Liver (tissue), 8 donors: ENCODE measurements at regions not wholly inside any gene's neighbourhood (a gene's known extent, or its start where the extent isn't known, plus 50 kb on each side); places are given as distances from the start of the nearest gene placed in this dataset.

Experiments
- DNase-seq: peaks from one replicate; pipeline ENCODE4 v3.0.0-alpha.2; 2017; ENCODE audit warnings: low spot score
- H3K27ac ChIP-seq, 2 donors: one replicate each; pipeline ENCODE4 v1.7.0; 2013; ENCODE audit warnings: inconsistent platforms in 2 of 2, low read length in 2 of 2, control low read depth in 1 of 2, low read depth in 1 of 2, mild to moderate bottlenecking in 1 of 2
- H3K27me3 ChIP-seq, 4 donors: one replicate each; pipeline versions ENCODE4 v1.6.1 to v1.7.0; 2013; ENCODE audit warnings: low read length in 3 of 4, inconsistent platforms in 1 of 4, mild to moderate bottlenecking in 1 of 4, moderate library complexity in 1 of 4; ENCODE audit not compliant: control insufficient read depth in 4 of 4, insufficient read depth in 4 of 4
- H3K36me3 ChIP-seq, 4 donors: one replicate each; pipeline versions ENCODE4 v1.6.1 to v1.7.0; 2013; ENCODE audit warnings: low read length in 3 of 4, mild to moderate bottlenecking in 3 of 4, low read depth in 1 of 4, moderate library complexity in 1 of 4; ENCODE audit not compliant: control insufficient read depth in 4 of 4, insufficient read depth in 3 of 4
- H3K4me1 ChIP-seq, 4 donors: one replicate each; pipeline versions ENCODE4 v1.6.1 to v1.7.0; 2013; ENCODE audit warnings: low read length in 3 of 4, mild to moderate bottlenecking in 3 of 4, moderate library complexity in 1 of 4; ENCODE audit not compliant: control insufficient read depth in 4 of 4, insufficient read depth in 4 of 4
- H3K4me3 ChIP-seq, 3 donors: one replicate each; pipeline versions ENCODE4 v1.6.1 to v1.7.0; 2013; ENCODE audit warnings: low read length in 3 of 3, control low read depth in 1 of 3, low read depth in 1 of 3, mild to moderate bottlenecking in 1 of 3
- H3K9ac ChIP-seq, 2 donors: one replicate each; pipeline ENCODE4 v1.7.0; 2013; ENCODE audit warnings: low read length in 2 of 2, mild to moderate bottlenecking in 2 of 2, moderate library complexity in 2 of 2, control low read depth in 1 of 2, low read depth in 1 of 2
- H3K9me3 ChIP-seq, 4 donors: one replicate each; pipeline versions ENCODE4 v1.6.1 to v1.7.0; 2013; ENCODE audit warnings: low read length in 3 of 4; ENCODE audit not compliant: control insufficient read depth in 4 of 4
- ATF3 ChIP-seq: IDR thresholded peaks from 2 replicates; pipeline ENCODE4 v1.6.1; 2016; ENCODE audit warnings: antibody characterized with exemption
- EGR1 ChIP-seq, 2 donors: IDR thresholded peaks; 2 replicates each; pipeline ENCODE4 v1.6.1; 2016 to 2018; ENCODE audit warnings: antibody characterized with exemption in 2 of 2, low read depth in 2 of 2
- FOXA2 ChIP-seq: IDR thresholded peaks from 2 replicates; pipeline ENCODE4 v1.6.1; 2016; ENCODE audit warnings: antibody characterized with exemption
- GABPA ChIP-seq, 2 donors: IDR thresholded peaks in 1 of 2; conservative IDR thresholded peaks in 1 of 2; 2 replicates each; pipeline ENCODE4 v1.6.1; 2016; ENCODE audit warnings: antibody characterized with exemption in 2 of 2, mild to moderate bottlenecking in 1 of 2, moderate library complexity in 1 of 2
- JUND ChIP-seq, 2 donors: IDR thresholded peaks; 2 replicates each; pipeline ENCODE4 v1.6.1; 2016; ENCODE audit warnings: antibody characterized with exemption in 2 of 2
- NR2F2 ChIP-seq: IDR thresholded peaks from 2 replicates; pipeline ENCODE4 v1.6.1; 2016; ENCODE audit warnings: antibody characterized with exemption
- YY1 ChIP-seq: IDR thresholded peaks from 2 replicates; pipeline ENCODE4 v1.6.1; 2016; ENCODE audit warnings: antibody characterized with exemption, mild to moderate bottlenecking
- WGBS: extraction: QIAGEN DNeasy Blood & Tissue Kit; methylation state at CpG from one replicate; pipeline ENCODE4 v1.1.7; 2013; 5-methylcytosine and 5-hydroxymethylcytosine counted together
- TF ChIP-seq, protein P1 (sequence below): IDR thresholded peaks from 2 replicates; pipeline ENCODE4 v1.6.1; 2016; ENCODE audit warnings: antibody characterized with exemption, mild to moderate bottlenecking
- TF ChIP-seq, protein P2 (sequence below): fragments of 150-350 bp; IDR thresholded peaks from 2 replicates; pipeline ENCODE4 v1.5.1; 2017; ENCODE audit warnings: improper control_type of control experiment, low read depth, low read length; ENCODE audit not compliant: missing input control
- TF ChIP-seq, protein P3 (sequence below): IDR thresholded peaks from 2 replicates; pipeline ENCODE4 v1.6.1; 2016; ENCODE audit warnings: antibody characterized with exemption
- TF ChIP-seq, protein P4 (sequence below): IDR thresholded peaks from 2 replicates; pipeline ENCODE4 v1.6.1; 2016; ENCODE audit warnings: antibody characterized with exemption
- donor health status: healthy.
- donor health status: healthy.
- donor health status: healthy.
- donor health status: healthy.
- donor health status: healthy.

GRCh38 chr2:145555360-145555759, 1035.4 kb upstream of the ZEB2 start:
- H3K9ac ChIP-seq, result no peak overlapping the region
- H3K27ac ChIP-seq, result no peak overlapping the region
- H3K4me3 ChIP-seq, result no peak overlapping the region
- no peak for DNase-seq
- H3K27me3 ChIP-seq, result no peaks in the 10 kb centered on the region
- WGBS, result 89% methylated on average over 1 of the region's 1 CpG
- no peaks in the 10 kb centered on the region for H3K9me3 ChIP-seq
- H3K36me3 ChIP-seq, result no peaks in the 10 kb centered on the region
- TF ChIP-seq FOXA2, result no peak
- no peak for TF ChIP-seq JUND (IDR thresholded peaks at IDR 0.05)
- TF ChIP-seq, protein P1, sequence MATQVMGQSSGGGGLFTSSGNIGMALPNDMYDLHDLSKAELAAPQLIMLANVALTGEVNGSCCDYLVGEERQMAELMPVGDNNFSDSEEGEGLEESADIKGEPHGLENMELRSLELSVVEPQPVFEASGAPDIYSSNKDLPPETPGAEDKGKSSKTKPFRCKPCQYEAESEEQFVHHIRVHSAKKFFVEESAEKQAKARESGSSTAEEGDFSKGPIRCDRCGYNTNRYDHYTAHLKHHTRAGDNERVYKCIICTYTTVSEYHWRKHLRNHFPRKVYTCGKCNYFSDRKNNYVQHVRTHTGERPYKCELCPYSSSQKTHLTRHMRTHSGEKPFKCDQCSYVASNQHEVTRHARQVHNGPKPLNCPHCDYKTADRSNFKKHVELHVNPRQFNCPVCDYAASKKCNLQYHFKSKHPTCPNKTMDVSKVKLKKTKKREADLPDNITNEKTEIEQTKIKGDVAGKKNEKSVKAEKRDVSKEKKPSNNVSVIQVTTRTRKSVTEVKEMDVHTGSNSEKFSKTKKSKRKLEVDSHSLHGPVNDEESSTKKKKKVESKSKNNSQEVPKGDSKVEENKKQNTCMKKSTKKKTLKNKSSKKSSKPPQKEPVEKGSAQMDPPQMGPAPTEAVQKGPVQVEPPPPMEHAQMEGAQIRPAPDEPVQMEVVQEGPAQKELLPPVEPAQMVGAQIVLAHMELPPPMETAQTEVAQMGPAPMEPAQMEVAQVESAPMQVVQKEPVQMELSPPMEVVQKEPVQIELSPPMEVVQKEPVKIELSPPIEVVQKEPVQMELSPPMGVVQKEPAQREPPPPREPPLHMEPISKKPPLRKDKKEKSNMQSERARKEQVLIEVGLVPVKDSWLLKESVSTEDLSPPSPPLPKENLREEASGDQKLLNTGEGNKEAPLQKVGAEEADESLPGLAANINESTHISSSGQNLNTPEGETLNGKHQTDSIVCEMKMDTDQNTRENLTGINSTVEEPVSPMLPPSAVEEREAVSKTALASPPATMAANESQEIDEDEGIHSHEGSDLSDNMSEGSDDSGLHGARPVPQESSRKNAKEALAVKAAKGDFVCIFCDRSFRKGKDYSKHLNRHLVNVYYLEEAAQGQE, result no peak
- TF ChIP-seq, protein P2, sequence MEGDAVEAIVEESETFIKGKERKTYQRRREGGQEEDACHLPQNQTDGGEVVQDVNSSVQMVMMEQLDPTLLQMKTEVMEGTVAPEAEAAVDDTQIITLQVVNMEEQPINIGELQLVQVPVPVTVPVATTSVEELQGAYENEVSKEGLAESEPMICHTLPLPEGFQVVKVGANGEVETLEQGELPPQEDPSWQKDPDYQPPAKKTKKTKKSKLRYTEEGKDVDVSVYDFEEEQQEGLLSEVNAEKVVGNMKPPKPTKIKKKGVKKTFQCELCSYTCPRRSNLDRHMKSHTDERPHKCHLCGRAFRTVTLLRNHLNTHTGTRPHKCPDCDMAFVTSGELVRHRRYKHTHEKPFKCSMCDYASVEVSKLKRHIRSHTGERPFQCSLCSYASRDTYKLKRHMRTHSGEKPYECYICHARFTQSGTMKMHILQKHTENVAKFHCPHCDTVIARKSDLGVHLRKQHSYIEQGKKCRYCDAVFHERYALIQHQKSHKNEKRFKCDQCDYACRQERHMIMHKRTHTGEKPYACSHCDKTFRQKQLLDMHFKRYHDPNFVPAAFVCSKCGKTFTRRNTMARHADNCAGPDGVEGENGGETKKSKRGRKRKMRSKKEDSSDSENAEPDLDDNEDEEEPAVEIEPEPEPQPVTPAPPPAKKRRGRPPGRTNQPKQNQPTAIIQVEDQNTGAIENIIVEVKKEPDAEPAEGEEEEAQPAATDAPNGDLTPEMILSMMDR, result no peak
- no peak for TF ChIP-seq ATF3
- H3K4me1 ChIP-seq, result no peaks in the 10 kb centered on the region

DNA sequence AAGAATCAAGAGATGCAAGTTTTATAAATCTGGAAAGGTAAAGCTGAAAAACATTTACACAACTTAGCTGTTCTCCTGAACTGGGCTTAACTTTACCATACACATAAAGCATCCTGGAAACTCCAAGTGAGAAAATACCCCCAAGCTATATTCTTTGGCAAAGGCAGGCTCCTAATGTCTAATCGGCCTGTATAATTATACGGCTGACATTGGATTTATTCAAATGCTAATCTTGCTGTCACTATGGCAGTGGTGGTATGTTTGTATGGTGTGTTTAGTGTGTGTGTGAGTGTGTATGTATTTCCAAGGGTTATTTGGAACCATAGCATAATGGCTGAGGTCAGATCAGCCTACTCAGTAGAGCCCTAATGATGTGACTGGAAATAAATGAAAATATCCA, 1031.8 kb upstream of the ZEB2 start:
- no peaks in the 10 kb centered on the region for H3K4me1 ChIP-seq
- H3K4me3 ChIP-seq, result no peak overlapping the region
- DNase-seq, result no peak
- WGBS, result 86% methylated on average over 2 of the region's 2 CpGs
- TF ChIP-seq, protein P3, sequence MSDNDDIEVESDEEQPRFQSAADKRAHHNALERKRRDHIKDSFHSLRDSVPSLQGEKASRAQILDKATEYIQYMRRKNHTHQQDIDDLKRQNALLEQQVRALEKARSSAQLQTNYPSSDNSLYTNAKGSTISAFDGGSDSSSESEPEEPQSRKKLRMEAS, result no peak
- TF ChIP-seq, protein P2, result no peak
- TF ChIP-seq, protein P4, sequence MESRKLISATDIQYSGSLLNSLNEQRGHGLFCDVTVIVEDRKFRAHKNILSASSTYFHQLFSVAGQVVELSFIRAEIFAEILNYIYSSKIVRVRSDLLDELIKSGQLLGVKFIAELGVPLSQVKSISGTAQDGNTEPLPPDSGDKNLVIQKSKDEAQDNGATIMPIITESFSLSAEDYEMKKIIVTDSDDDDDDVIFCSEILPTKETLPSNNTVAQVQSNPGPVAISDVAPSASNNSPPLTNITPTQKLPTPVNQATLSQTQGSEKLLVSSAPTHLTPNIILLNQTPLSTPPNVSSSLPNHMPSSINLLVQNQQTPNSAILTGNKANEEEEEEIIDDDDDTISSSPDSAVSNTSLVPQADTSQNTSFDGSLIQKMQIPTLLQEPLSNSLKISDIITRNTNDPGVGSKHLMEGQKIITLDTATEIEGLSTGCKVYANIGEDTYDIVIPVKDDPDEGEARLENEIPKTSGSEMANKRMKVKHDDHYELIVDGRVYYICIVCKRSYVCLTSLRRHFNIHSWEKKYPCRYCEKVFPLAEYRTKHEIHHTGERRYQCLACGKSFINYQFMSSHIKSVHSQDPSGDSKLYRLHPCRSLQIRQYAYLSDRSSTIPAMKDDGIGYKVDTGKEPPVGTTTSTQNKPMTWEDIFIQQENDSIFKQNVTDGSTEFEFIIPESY, result no peak
- no peak for TF ChIP-seq GABPA (IDR thresholded peaks at IDR 0.05 in 1 of 2, conservative IDR thresholded peaks at IDR 0.05 in 1 of 2)
- TF ChIP-seq NR2F2, result no peak
- no peak for TF ChIP-seq YY1
- TF ChIP-seq JUND (IDR thresholded peaks at IDR 0.05), result no peak
- no peak for TF ChIP-seq EGR1 (IDR thresholded peaks at IDR 0.05; ENCODE audit: low read depth in 2 of 2)
- H3K9me3 ChIP-seq, result no peaks in the 10 kb centered on the region
- no peak overlapping the region for H3K27ac ChIP-seq
- no peaks in the 10 kb centered on the region for H3K27me3 ChIP-seq
- H3K9ac ChIP-seq, result no peak overlapping the region
- no peaks in the 10 kb centered on the region for H3K36me3 ChIP-seq
